IMR-90 (cell line): ENCODE measurements at regions not wholly inside any gene's neighbourhood (a gene's known extent, or its start where the extent isn't known, plus 50 kb on each side); places are given as distances from the start of the nearest gene placed in this dataset.

ENCODE experiments used
- CTCF ChIP-seq: conservative IDR thresholded peaks from 2 replicates; pipeline ENCODE4 v1.5.1; 2012; ENCODE audit warnings: mild to moderate bottlenecking, low read depth, low read length, improper control_type of control experiment
- USF2 ChIP-seq: fragments of 150-350 bp; IDR thresholded peaks from 2 replicates; pipeline ENCODE4 v1.6.1; 2017; ENCODE audit warnings: mild to moderate bottlenecking, antibody characterized with exemption, low read length, low read depth

- TF ChIP-seq CTCF (no peak), USF2 (no peak)
Observed at GRCh38 chr19:28940751-28941500, 272.0 kb downstream of the UQCRFS1 start.
